Endometrial microvascular endothelial cells (primary cell): ENCODE measurements at regions not wholly inside any gene's neighbourhood (a gene's known extent, or its start where the extent isn't known, plus 50 kb on each side); places are given as distances from the start of the nearest gene placed in this dataset.

Experiments
- in situ Hi-C: cut with HindIII; loops from 2 replicates; pipeline ENCODE4 v1.10.0; 2017; ENCODE audit warnings: low sequenced_read_pairs, low pct_unique_long_range_greater_than_20kb; ENCODE audit errors: inconsistent ontology term

DNA sequence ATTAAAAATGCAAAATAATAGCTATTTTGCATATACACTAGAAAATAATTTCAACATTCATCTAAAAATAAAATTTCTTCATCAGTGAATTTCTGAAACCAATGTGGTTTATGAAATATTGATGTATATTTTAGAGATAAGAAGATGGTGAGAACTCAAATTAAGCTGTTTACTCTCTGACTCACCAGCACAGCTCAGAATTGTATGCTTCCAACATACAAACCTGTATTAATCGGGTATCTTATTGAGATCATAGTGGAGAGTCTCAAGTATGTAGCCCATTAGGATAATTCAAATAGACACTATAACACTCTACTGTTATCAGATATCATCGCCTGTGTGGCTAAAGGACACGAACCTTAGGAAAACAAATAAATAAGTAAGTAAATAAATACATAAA, 899.5 kb upstream of the INTU start:
- in situ Hi-C loops: no loop called here

DNA sequence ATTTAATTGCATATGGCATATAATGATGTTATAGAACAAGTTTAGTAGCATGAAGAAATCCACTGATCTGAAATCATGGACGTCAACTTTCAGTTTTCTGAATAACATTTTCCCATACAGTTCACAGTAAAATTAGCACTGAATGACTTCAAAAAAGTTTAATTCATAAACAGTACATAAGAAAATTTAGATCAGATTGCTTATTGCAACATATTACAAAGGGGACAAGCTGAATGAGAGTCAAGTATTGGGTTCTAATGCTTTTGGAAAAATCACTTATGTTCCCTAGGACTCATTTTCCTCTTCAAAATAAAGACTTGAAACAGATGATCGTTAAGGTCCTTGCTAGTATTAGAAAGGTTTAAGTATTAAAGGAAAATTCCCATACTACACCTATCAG, 898.3 kb upstream of the INTU start:
- in situ Hi-C loops: no loop called here

DNA sequence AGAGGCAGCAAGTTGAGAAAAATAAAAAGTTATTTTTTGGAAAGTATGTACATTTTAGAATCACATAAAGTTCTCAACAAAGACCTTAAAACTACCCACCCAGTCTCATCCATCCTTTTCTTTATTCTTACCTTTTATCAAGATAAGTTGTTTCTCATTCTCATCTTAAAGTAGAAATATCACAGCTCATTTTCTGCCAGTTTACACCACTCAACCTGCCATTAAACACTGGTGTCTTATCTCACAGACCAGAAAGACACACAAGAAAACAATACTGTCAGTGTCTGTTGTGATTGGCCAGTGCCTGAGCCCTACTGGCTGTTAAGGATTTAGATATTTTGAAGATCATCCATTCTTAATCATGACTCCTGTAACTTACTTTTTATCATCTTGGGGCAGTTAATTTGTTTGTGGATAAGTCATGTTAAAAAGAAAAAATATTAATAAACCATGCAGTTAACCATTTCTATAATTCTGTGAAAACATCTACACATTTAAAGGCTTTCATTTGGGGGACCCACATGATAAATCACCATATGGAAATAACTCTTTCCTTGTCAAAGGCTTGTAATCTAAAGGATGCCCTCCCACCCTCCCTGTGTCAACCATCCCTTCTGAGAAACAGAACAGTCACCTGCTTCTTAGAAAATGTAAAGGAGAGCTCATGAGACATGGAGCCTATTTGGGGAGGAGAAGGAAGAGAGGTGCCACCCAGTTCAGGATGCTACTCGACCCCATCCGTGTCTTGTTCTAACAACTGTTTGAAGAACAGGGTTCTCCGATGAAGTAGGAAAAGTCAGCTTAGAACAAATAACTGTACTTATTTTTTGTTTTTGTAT, 897.2 kb upstream of the INTU start:
- in situ Hi-C loops: no loop called here

DNA sequence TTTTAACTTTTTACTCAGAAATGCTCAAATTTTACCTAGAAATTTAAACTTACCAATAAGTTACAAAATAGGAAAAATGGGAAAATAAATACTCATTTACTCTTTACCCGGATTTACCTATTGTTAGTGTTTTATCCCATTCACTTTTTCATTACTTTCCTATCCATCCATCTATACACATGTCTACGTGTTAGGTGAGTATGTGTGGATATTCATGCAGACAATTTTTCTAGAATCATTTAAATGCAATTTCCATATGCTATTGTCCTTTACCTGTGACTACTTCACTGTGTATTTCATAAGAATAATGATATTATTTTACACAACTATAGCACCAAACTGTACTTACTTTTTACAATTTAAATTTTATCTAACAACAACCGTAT, 896.6 kb upstream of the INTU start:
- in situ Hi-C loops: no loop called here

DNA sequence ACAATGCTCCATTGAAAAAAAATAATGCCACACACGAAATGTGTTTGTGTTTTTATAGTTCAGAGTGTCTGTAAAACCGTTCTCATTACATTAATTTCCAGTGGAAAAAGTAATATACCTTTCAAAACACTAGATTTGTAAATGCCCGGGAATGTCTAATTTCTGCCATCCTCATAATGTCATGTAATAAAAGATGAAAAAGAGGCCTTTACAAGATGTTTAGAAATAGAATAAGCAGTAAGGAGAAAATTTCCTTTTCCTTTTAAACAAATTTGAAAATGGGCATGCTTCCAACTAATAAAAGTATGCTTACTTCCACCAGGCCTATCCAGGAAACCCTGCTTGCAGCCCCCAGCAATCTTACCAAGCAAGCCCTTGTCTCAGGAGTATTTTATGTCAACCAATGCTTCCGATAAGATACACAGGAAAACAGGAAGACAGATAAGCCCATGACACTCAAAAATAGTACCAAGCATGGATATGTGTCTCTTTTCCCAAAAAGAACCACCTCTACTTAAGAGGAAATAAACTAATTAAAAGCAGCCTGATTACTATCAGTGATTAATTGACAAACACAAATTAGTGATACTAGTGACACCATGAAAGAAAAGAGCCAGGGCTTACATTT, 894.7 kb upstream of the INTU start:
- in situ Hi-C loops: no loop called here

DNA sequence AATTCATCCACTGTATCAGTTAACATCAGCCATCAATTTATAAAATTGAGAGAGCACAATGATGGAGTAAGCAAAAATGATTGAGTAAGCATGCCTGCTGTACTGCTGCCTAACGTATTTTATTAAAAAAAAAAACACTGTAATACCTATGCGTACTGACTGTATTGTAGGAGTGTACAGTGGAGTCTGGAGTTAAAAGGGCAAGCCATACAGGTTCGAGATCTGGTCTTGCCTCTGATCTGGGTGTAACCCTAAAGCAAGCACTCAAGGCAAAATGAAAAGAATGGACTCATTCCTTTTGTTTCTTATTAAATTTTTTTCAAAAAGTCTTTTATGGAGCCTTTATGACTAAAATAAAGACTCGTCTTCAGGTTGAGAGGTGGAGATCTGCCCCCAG, 894.2 kb upstream of the INTU start:
- in situ Hi-C loops: no loop called here

DNA sequence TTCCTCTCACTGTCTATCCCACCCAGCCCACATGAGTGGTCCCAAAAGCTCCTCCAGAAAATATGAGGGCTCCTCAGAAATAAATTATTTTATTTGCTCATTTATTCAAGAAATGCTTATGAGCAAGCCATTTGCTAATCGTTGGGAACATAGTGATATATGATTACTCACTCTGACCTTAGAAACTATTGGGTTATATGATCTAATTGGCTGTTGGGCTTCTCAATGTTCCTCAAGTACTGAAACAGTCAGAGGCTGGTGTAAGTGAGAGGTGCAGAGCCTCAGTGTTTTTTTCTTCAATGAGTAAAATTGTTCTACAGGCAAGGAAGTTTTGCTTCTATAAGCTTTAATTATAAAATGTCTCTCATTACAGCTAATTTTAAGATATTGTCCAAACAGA, 893.8 kb upstream of the INTU start:
- in situ Hi-C loops: no loop called here

DNA sequence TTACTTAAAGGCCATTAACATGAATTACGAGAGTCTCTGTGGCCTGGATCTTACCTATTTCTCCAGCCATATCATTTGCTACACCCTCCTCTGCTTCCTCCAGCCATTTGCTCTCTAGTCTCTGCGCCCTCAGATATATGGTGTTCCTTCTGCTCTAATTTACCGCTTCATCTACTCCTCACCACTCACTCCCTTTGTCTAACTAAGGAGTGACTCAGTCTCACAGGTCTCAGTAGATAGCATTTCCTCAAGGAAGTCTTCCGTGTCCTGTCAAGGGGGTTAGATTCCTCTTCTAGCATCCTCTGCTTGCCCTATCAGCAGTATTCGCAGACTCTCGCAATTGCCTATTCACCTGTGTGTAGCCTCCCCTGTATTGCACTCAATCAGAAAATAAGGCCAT, 892.1 kb upstream of the INTU start:
- in situ Hi-C loops: no loop called here

DNA sequence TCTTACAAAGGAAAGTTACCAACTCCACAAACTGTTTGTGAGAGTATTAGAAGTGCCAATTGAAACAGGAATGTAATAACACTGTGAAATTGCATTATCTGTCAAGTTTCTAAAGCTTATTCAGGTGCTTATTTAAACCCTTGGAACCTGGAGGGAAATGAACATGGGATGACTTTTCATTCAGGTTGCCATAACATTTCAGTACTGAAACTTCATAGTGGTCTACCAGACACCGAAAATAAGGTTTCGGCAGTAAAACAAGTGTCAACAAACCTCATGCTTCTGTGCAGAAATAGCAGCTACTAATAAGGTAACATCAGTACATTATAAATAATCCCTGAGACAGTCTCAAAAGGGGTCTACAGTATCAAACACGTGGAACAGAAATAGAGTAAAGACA, 890.7 kb upstream of the INTU start:
- in situ Hi-C loops: no loop called here

DNA sequence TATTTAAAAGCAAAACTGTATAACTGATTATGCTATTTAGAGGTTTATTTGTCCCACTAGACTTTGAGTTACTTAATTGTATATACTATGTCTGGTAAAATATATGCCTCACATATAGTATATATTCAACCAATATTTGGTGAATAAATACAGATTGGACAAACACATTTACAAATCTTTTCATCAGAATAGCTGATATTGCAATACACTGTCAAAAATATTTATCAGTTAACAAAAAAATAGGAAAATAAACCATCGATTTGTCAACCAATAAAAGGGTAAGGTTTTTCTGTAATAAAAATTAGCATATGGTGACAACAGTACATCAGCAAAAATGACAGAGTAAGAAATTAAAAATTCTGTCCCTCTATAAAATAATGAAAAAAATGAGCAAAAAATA, 889.9 kb upstream of the INTU start:
- in situ Hi-C loops: no loop called here

DNA sequence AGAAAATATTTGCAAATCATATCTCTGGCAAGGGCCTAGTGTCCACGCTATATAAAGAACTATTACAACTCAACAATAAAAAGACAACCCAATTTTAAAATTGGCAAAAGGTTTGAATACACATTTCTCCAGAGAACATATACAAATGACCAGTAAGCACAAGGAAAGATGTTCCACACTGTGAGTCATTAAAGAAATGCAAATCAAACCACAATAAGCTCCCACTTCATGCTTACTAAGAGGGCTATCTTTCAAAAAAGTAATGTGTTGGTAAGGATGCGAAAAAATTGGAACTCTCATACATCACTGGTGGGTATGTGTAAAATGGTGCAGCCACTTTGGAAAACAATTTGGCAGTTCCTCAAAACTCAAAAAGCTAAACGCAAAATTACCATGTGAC, 884.0 kb upstream of the INTU start:
- in situ Hi-C loops: no loop called here

DNA sequence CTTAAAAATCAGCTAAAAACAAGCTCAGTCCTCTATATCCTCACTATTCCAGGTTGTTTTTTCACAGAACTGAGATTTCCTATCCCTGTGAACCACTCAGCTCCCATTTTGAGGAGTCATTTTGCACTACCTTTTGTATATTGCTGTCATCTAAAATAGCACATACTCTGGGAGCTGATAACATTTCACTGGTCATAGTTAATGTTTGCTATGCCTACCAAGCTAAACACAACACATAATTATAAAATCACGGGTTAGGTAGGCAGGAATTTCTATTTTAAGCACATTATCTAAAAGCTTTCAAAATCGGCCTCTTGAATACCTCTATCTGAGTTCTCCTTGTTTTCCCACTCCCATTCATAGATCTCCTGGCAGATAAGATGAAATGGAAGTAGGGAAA, 882.0 kb upstream of the INTU start:
- in situ Hi-C loops: no loop called here

DNA sequence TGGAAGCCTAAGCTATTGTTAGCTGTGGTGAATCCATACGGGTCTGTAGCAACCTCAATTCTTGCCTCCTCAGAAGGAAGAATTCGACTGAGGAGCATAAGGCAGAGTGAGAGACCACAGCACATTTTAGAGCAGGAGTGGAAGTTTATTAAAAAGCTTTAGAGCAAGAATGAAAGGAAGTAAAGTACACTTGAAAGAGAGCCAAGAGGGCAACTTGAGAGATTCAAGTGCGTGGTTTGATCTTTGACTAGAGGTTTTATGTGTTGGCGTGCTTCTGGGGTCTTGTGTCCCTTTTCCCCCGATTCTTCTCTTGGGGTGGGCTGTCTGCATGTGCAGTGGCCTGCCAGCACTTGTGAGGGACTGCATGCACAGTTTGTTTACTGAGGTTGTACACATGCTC, 880.6 kb upstream of the INTU start:
- in situ Hi-C loops: no loop called here

DNA sequence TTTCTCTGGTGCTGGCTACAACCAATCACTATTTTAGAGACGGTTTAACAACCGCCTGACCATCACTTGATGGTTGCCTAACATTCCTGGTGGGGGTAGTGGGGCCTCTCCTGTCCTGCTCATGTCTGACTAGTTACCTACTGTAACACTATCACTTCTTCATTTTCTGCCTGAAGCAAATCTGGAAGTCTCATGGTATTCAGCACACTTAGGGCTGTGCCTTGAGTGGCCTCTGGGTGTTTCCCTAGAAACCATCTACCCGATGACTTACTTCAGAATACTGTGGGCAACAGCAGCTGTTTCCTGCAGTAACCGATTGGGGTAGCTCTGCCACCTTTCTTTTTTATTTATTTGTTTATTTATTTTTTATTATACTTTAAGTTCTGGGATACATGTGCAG, 880.1 kb upstream of the INTU start:
- in situ Hi-C loops: no loop called here

DNA sequence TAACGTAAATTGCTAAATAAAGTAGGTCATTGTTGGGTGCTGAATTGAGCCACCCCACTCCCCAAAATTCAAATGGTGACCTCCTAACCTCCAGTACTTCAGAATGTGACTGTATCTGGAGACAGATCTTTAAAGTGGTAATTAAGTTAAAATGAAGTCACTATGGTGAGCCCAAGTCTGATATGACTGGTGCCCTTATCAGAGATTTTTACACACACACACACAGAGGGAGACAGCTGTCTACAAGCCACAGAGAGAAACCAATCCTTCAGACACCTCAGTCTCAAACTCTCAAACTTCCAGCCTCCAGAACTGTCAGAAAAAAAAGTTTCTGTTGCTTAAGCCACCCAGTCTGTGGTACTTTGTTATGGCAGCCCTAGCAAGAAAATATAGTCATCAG, 879.2 kb upstream of the INTU start:
- in situ Hi-C loops: no loop called here

DNA sequence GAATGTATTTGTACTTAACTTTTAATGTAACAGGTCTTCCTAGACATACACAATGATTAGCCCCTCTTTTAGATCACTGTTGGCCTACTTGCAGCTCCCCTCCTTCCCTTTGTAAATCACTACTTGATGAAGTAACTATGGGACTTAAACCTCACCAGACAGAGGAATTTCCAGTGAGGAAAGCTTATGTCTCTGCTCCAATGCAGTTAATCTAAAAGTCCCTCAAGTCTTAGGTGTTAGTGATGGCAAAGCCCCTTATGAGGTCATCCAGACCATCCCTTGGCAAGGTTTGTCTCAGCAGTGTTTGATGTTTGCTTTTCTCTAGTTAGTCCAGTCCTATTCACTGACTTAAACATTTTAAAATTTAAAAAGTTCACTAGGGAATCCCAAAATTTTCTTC, 877.3 kb upstream of the INTU start:
- in situ Hi-C loops: no loop called here

DNA sequence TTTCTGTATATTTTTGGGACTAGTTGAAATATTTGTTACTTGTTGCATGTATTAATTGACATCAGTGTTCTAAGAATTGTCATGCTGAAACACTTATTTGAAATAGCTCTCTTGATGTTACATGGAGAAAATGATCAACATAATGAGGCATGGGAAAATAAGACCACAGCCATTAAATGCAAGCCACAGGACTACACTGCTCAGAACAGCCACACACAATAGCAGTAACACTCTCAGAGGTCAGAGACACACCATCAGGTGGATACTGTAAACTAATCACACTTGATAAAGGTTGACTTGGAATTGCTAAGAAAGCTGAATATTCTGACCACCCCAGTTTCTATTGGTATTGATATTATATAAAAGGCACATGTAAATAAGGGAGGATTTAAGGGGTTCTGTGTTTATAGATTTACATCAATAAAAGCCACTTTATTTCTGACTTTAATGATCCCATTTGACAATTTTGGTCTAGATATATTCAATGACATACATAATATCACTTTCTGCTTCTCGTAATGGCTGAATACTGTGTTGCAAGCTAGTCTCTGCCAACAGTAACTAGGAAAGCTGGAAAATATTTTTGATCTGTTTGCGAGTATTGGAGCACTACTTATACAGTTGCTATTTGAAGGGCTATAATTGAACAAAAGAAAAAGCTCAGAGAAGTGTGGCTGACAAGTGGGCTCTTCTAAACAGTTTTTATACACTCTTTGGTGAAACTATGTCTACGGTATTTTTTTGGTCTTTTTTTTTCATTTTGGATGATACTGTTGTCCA, 876.5 kb upstream of the INTU start:
- in situ Hi-C loops: no loop called here

DNA sequence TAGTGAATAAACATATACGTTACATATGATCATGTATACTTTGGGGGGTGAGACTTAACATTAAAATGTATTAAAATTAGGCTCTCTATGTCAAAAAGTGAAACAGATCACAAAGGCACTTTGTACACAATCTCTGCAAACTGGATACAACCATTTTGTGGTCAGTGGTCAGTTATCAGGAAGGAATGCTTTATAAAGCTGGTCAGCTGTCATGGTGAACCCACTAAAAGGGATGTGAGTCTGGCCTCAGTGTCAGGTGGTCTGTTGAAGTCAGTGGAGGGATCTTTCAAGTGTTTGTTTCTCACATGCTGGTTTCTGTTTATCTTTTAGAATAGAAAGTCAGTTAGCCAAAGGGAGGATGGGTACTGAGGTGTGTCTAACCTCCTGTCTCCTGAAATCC, 875.5 kb upstream of the INTU start:
- in situ Hi-C loops: no loop called here

DNA sequence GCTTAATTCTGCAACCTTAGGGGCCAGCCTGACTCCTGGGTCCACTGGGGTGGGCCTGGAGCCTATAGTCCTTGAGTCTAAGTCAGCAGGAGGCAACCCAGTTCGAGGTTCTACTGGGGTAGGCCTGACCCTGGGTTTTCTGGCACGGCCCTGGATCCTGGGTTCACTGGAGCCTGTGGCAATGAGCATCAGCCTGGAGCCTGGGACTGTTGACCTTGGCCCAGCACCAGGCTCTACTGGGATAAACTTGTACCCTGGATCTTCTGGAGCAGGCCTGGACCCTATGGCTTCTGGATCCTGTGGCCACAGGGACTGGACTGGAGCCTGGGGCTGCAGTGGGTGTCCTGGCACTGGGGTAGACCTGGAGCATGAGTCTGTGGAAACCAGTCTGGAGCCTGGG, 874.3 kb upstream of the INTU start:
- in situ Hi-C loops: no loop called here
